Coronary artery (tissue), 2 donors: ENCODE measurements at regions not wholly inside any gene's neighbourhood (a gene's known extent, or its start where the extent isn't known, plus 50 kb on each side); places are given as distances from the start of the nearest gene placed in this dataset.

Source experiments
- DNase-seq: peaks from one replicate; pipeline ENCODE4 v3.0.0-alpha.2; 2017; ENCODE audit warnings: low spot score
- H3K27ac ChIP-seq, 2 donors: fragments of 200-600 bp; sonication (generic); one replicate each; pipeline ENCODE4 v1.5.1; 2016 to 2019
- H3K4me3 ChIP-seq: fragments of 200-600 bp; sonication (generic); 2 replicates; pipeline ENCODE4 v1.5.1; 2016; ENCODE audit warnings: mild to moderate bottlenecking, moderate library complexity
- TF ChIP-seq, protein P1 (sequence below): fragments of 200-600 bp; sonication (generic); IDR thresholded peaks from one replicate; pipeline ENCODE4 v1.5.1; 2019; ENCODE audit warnings: antibody characterized with exemption

DNA sequence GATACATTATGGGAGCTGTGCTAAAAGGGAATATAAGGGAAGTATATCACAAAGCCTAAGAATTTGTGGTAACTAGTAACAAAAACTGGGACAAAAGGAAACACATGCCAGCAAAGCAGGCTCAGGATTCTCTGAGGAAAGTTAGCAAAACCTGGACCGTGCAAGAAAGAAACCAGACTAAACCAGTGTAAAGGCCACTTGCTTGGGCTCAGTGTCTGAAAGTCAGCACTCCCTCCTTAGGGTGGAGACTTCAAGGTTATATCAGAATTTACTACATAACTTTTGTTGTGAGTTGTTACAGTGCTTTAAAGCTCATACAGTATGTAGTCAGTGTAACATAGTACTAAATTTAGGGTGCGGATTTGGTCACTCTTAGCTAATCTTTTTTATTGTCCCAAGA, 269.9 kb upstream of the GADL1 start:
- Histone ChIP-seq H3K27ac (no peak overlapping the region), H3K4me3 (no peak overlapping the region)
- no peak for DNase-seq
- TF ChIP-seq, protein P1, sequence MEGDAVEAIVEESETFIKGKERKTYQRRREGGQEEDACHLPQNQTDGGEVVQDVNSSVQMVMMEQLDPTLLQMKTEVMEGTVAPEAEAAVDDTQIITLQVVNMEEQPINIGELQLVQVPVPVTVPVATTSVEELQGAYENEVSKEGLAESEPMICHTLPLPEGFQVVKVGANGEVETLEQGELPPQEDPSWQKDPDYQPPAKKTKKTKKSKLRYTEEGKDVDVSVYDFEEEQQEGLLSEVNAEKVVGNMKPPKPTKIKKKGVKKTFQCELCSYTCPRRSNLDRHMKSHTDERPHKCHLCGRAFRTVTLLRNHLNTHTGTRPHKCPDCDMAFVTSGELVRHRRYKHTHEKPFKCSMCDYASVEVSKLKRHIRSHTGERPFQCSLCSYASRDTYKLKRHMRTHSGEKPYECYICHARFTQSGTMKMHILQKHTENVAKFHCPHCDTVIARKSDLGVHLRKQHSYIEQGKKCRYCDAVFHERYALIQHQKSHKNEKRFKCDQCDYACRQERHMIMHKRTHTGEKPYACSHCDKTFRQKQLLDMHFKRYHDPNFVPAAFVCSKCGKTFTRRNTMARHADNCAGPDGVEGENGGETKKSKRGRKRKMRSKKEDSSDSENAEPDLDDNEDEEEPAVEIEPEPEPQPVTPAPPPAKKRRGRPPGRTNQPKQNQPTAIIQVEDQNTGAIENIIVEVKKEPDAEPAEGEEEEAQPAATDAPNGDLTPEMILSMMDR: no peak

DNA sequence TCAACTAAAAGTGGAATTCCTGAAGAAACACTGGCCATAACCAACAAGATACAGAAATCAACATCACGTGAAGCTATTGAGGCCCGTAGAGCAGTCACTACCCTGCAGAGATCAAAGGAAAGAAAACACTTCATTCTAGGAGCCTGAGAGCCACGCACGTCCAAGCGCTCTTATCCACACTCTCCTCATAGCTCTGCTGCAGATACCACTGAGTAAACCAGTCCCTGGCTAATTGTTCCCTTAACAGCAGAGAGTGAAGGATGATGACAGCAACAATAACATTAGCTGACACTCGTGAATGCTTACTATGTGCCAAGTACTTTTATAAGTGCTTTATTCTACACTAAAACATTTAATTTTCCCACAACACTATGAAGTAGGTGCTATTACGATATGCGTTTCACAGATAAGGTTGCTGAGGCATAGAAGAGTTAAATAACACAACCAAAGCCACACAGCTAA, 271.0 kb upstream of the GADL1 start:
- Histone ChIP-seq H3K27ac (peak overlapping the region in 1 of 2 donors; percentile 73), H3K4me3 (peak overlapping the region; percentile 9)
- TF ChIP-seq, protein P1: no peak
- DNase-seq: no peak

DNA sequence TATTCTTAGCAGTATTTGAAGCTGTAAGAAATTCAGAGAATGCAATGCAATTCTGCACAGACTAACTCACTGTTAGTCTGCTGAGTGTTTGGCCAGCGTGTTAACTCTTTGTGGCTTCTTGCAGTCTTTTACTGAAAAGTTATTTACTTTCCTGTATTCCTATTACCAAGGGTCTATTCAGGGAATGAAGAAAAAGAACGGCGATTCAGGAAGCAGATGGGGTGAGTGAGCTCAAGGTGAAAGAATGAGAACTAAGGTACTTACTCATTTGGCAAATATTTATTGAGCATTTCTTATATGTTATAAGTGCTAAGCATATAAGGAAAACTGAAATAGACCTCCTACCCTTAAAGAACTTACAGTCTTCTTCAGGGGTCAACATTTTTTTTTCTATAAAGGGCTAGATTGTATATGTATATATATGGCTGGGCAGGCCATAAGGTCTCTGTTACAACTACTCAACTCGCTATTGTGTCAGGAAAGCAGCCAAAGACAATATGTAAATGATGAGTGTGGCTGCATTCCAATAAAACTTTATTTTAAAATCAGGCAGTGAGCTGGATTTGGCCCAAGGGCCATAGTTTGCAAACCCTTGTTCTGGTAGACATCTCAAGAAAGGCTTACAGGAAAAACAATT, 271.9 kb upstream of the GADL1 start:
- Histone ChIP-seq H3K27ac (peak overlapping the region; percentile 18 to 73), H3K4me3 (peak overlapping the region; percentile 9)
- TF ChIP-seq, protein P1: no peak
- DNase-seq: no peak

DNA sequence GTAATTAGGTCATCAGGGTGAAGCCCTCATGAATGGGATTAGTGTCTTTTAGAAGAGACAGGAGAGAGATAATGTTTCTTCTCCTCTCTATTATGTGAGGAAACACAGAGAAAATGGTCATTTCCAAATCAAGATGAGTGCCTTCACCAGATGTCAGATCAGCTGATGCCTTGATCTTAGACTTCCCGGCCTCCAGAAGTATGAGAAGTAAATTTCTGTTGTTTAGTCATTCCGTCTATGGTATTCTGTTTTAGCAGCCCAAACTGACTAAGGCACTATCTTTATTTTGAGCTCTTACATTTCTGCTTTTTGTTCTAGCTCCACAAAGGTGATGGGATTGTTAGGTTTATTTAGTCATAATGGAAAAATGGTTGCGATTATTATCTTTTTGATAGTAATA, 273.2 kb upstream of the GADL1 start:
- no peak overlapping the region for H3K4me3 ChIP-seq
- H3K27ac ChIP-seq: peak overlapping the region in 1 of 2 donors; percentile 50
- DNase-seq: no peak
- TF ChIP-seq, protein P1: no peak

DNA sequence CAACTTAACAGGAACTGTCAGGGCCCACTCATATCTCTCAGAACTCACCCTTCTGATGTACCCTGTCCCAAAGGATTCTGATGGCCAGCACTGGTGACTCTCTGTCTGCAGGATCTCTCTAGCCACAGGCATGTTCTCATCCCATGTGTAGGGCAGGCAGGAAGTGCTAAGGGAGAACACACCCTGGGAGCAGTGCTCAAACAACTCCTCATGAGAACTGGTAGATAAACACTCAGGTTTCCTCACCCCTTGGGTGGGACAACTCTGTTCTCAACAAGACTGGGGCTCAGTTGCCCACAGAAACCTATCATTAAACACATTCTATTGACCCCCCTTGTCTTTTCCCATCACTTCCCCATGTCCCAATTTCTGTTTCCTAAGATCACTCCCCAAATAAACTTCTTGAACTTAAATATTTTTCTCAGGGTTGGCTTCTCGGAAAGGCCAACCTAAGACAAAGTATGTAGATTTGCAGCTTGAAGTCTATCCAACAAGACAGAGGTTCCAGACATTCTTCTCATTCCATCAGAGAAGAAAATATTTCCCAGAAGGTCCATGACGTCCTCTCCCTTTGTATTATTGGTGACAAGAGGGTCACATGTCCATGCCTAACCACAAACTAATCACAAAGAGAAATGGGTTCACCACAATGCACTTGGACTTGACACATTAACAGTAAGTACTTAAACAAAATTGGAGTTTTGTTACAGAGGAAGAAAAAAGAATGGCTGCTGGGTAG, 276.6 kb upstream of the GADL1 start:
- Histone ChIP-seq H3K27ac (peak overlapping the region; percentile 14 to 59), H3K4me3 (no peak overlapping the region)
- TF ChIP-seq, protein P1: no peak
- no peak for DNase-seq

DNA sequence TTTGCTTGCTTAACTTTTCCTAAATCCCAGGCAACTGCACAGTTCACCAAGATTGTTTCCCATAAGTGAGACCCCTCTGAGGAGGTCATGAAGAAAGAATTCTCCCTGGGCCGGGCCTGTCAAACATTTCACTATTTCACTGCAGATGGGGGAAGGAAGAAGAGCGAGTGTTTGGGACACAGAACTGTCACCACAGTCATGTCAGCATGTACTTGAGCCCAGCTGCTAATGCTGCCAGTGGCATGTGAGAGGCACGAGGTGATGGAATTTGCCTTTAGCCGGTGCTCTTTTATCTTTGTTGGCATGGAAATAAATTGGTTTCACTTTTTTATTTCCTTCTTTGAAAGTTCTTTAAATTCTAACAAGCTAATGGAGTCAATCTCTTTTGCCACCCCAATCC, 277.9 kb upstream of the GADL1 start:
- H3K27ac ChIP-seq: peak overlapping the region in 1 of 2 donors; percentile 59

More for the DNA sequence above, 277.9 kb upstream of the GADL1 start:
- no peak for DNase-seq
- no peak overlapping the region for H3K4me3 ChIP-seq
- TF ChIP-seq, protein P1: no peak
